GM21447 (cell line): ENCODE measurements at regions not wholly inside any gene's neighbourhood (a gene's known extent, or its start where the extent isn't known, plus 50 kb on each side); places are given as distances from the start of the nearest gene placed in this dataset.
"Not testable (repeated sequence)": the region's sequence is repeated elsewhere in the genome, so short reads cannot be mapped to it uniquely, and the experiment has no call there.

Experiments
- ATAC-seq: cut with Tn5 transposase; IDR thresholded peaks from one replicate; pipeline ENCODE4 v1.9.1; 2021; ENCODE audit not compliant: unreplicated experiment

DNA sequence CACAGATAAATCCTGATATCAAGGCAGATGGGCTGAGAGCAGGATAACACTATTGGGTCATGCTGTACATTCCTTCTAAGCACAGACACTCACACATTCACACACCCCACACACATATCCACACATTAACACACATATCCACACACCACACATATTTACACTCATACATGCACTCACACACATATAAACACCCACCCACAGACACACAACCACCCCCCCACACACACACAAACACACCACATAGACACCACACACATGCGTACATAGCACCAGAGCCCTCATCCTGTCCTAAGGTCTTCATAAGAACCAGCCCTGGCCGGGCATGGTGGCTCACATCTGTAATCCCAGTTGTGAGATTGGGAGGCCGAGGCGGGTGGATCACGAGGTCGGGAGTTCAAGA is 322.3 kb upstream of the ADCY2 start:
- no peak for ATAC-seq

DNA sequence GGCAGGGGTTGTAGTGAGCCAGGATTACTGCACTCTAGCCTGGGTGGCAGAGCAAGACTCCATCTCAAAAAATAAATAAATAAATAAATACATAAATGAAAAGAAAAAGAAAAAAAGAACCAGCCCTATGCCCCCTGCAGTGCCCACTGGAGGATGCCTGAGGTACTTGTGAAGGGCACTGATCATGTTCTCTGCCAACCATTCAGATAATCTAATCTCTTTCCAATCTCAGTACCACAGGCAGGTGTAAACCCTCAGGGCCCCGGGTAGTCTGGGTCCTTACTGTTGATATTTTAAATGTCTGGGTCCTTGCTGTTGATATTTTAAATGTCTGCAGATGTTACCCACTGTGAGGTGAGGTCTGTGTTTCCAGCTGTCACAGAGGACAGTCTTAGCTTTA is 321.8 kb upstream of the ADCY2 start:
- ATAC-seq: no peak

DNA sequence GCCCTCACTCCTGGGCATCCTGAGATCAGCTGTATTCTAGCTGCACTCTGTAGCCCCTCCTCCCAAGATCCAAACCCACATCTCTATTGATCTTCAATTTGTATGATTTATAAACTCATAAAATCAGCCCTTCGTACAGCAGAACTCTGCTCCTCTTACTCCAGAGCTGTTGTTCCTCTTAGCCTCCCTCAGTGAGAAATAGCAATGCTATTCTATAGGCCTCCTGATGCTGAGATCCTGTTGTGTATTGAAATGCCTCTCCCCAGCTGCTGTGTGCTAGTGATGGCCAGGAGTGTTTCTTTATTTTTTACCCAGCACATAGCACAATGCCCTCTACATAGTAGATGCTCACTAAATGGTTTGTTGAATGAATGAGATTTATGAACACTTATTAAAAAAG is 320.5 kb upstream of the ADCY2 start:
- ATAC-seq: no peak

DNA sequence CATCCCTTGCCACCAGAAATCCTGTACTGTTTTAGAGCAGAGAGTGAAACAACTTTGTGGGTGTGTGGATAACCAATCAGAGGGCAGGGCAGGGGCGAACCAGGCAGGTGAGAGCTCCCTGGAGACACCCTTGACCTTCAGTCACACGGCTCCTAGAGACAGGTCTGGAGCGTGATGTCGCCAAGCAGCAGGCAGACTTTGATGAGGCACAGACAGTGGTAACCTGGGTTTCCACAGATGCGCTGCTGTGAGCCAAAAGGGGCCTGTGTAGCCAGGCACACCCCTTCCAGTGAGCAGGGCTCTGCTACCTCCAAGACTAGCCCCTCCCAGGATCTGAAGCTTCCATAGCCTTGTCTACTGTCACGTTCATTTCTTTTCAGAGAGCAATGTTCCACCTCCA is 317.8 kb upstream of the ADCY2 start:
- ATAC-seq: no peak

DNA sequence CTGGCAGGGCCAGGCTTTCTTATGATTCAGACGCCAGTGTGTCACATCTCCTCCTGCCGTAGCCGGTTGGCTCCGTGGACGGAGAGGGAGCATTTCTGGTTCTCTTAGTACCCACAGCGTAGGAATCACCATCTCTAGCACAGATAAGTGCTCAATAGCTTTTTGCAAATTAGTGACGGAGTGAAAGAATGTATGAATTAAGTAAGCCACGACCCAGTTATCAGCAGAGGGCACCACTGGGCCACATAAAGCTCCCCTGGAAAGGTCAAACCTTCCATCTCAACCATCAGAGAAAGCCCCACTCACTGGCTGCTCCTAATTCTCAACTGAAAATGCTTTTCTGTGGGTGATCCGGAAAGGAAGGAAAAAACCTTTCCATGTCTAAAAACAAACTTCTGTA is 317.0 kb upstream of the ADCY2 start:
- ATAC-seq: no peak

DNA sequence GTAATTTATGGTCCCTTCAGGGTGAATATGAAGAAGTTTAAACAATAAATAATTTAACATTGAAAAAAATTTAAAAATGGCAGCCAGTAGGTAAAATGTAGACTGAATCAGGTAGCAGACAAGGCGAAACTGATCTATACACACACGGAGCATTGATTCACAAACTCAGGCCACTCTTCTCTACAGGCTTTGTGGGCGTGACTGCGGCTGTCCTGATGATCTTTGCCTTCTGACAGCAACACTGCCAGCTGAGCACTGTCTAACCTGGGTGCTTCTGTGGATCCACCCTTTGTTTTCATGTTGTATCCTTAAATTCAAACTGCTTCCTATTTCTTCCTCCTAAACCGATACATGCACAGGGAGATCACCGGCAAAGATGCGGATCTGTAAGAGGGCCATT is 315.4 kb upstream of the ADCY2 start:
- no peak for ATAC-seq

DNA sequence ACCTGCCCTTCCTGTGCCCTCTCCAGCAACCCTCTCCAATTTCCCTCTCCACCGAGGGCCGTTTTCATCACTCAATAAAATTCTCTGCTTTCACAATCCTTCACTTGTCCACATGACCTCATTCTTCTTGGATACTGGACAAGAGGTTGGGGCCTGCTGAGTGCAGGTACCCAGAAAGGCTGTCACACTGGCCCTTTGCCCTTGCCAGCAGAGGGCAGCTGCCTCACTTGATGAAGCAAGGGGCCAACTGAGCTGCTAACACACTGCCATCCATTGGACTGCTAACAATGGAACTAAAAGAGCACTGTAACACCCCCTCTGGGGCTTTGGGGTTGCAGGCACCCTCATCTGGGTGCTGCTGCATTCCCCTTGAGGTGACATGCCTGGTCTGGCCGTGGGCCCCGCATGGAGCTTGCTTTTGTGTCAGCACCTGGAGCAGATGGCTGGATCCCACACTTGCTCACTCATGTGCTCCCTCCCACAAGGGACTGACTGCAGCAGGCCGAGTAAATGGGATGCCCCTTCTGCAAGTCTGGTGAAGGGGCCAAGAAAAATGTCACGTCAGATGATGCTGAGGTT is 308.1 kb upstream of the ADCY2 start:
- no peak for ATAC-seq

DNA sequence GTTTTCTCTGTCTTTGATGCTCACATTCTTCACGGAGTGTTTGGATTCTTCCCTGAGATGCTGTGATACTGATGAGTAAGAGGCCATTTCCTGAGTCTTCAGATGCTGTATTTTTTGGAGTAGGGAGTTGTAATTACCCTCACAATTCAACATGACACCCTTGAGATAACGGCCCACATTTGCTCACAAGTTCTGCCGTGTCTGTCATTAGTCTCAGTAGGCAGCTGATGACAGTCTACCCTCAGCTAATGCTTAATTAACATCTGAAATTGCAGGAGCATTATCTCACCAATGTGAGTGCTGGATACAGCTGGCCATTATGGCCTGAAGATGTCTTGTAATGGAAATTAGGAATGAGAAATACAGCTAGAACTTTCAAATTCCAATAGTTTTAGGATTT is 307.1 kb upstream of the ADCY2 start:
- ATAC-seq: no peak

DNA sequence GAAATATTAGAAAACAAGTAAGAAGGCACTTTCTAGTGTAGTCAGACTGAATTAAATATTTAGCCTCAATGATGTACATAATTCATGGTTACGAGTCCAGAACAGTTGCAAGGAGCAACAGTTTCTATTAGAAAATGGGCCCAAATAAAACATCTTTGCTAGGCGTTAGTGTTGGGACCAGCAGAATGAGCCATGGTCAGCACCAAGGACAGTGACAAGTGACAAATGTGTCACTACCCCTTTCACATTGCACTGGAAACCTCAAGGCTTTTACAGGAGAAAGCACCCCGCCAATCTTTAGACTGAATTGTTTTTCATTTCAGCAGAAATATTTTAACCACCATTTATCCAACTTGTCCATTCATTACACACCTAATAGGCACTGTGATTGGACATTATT is 301.3 kb upstream of the ADCY2 start:
- ATAC-seq: no peak

DNA sequence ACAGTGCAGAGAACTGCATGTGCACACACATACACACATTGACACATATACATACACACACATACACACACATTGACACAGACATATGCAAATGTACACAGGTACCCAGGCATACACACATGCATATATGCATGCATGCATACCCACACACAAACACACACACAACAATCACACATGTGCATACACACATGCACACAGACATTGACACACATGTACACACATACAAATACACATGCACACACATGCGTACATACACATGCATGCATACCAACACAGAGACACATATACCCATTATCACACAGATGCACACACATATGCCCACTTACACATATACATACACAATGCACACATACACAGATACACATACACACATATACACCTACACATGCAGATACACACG is 299.6 kb upstream of the ADCY2 start:
- no peak for ATAC-seq

DNA sequence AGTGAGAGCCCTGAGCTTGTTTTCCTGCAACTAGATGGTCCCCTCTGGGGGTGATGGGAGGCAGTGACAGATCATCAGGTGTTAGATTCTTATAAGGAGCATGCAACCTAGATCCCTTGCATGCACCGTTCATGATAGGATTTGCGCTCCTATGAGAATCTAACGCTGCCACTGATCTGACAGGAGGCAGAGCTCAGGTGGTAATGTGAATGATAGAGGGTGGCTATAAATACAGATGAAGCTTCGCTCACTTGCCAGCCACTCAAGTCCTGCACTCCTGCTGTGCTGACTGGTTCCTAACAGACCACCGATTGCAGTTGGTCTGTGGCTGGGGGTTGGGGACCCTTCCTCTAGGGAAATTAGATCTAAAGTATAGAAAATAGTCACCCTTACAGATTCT is 290.6 kb upstream of the ADCY2 start:
- no peak for ATAC-seq

DNA sequence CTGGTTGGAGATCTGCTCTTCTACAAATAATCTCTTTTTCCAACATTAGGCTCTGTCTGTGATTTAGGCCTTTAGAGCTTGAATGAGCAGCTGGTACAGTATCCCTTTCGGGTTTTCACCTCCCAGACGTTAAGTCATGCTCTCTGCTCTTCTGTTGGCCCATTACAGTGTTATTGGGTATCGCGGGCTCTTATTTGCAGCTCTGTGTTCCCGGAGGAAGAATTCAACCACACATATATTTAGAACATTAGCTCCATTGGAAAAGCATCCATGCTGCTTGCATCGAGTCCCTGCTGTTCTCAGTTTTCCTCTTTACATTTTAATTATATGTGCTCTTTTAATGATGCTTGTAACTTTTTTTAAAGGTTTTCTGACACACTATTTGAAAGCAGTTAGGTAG is 278.0 kb upstream of the ADCY2 start:
- ATAC-seq: no peak

DNA sequence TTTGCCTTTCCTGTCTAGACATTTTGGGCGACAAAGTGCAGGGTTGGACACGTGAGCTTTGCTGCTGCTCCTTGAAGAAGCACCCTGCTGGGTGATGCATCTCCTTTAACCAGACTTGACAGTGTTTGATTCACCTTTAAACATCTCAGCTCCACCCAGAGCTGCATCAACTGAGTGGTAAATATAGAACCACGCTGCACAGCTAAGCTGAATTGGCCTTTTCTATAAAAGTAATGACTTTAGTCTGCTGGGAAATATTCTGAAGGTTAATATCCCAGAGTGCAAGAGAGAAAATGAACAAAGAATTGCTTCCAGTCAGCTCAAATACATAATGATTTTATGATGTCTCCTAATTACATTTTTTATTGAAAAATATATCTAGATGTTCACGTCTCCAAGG is 264.3 kb upstream of the ADCY2 start:
- ATAC-seq: no peak

DNA sequence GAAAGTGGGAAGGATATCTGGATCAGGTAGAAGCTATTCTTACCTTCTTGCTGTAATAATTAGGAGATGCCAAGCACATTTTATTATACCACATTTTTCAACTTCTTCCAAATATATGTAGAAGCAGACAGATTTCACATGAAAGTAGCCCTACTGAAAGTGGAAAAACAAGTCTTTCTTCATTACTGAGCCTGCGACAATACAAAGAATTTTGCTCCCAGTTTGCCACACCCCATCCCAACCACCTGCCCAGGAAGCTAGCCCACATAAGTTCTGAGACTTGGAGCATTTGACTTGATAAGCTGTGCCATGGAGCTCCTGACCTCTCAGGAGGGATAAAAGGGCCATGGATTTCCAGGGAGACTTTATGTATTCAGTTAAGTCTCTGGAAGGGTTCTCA is 249.1 kb upstream of the ADCY2 start:
- no peak for ATAC-seq

DNA sequence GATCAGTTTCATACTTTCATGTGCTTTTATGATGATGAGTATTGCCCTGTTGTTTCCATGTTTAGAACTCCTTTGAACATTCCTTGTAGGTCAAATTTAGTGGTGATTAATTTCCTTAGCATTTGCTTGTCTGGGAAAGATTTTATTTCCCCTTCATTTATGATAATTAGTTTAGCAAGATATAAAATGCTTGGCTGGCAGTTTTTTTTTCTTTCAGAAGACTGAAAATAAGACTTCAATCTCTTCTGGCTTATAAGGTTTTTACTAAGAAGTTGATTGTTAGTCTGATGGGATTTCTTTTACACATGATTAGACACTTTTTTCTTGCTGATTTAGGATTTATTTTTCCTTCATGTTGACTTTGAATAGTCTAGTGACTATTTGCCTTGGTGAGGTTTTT is 238.9 kb upstream of the ADCY2 start:
- no peak for ATAC-seq

DNA sequence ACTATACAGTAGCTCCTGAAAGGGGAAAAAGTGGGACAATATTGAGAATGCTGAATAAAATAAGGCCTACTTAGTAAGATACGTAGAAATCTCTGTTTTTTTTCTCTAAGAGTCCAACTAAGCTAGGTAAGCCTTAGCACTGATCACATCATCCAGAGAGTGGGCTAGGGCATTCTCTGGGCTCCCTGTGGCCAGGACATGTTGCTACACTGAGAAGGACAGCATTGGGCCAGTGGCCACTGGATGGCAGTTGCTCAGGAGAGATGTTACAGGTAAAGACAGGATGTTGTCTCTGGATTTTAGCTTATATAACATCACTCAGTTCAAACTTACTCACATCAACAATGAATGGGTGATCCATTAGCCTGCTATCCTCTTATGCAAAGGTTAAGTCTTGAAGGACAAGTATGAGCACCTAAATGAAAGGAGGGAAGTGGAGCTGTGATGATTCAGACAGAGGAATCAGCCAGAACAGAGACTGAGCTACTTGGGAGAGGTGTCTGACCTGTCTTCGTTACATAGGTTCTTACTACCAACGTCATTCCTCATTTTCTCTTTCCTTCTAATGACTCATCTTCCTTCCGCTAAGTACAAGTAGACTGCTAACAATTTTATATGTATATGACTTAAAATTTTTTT is 226.6 kb upstream of the ADCY2 start:
- no peak for ATAC-seq

DNA sequence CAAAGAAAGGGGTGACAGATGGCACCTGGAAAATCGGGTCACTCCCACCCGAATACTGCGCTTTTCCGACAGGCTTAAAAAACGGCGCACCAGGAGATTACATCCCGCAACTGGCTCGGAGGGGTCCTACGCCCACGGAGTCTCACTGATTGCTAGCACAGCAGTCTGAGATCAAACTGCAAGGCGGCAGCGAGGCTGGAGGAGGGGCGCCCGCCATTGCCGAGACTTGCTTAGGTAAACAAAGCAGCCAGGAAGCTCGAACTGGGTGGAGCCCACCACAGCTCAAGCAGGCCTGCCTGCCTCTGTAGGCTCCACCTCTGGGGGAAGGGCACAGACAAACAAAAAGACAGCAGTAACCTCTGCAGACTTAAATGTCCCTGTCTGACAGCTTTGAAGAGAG is 225.2 kb upstream of the ADCY2 start:
- ATAC-seq: not testable (repeated sequence)

DNA sequence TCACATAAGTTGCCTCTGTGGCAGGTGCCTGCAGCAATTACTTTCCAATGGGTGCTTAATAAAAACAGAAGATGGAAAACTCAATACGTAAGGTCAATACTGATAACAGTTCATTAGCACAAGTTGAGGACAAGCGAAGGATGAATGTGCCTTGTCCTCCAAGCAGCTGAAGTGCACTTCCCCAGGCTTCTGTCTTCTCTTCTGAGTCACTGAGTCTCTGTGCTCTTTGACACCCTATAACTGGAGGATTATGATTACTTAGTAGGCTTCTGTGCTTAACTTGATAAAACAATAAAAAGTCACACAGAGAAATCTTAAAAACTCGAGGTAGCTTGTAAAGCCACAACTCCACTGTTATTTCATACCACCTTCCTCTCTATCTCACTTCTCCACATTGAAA is 216.6 kb upstream of the ADCY2 start:
- no peak for ATAC-seq

DNA sequence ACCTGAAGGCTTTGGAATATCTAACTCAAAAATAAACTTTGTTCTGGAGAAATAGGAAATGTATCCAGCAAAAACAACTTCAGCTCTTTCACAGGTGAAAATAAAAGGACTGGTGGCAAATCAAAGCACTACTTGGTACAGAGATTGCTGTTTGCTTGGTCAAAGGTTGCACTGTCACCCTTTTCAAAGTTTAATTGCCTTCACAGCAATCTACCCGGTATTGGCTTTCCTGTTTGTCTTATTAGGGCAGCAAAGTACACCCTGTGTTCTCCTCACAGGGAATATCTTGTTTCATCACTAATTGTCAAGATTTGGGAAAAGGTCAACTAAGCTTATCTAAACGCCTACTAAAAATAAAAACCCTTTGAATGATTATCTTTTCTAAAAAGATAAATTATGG is 214.1 kb upstream of the ADCY2 start:
- ATAC-seq: no peak

DNA sequence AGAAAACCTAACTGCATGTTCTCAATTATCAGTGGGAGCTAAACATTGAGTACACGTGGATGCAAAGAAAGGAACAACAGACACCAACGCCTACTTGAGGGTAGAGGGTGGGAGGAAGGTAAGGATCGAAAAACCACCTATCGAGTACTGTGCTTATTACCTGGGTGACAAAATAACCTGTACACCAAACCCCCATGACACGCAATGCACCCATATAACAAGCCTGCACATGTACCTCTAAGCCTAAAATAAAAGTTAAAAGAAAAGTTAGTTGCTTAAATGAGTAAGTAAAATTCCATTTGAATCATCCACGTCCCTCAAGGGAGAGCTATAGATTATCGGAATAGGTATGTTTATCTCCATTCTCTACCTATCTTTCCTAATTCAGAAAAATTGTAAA is 210.2 kb upstream of the ADCY2 start:
- ATAC-seq: no peak

DNA sequence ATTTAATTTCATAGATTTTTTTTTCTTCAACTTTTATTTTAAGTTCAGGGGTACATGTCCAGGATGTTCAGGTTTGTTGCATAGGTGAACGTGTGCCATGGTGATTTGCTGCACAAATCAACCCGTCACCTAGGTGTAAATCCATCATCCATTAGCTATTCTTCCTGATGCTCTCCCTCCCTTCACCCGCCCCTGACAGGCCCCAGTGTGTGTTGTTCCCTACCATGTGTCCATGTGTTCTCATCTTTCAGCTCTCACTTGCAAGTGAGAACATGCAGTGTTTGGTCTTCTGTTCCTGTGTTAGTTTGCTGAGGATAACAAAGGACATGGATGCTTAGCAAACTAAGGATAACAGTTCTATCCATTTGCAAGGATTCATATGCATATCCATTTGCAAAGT is 209.1 kb upstream of the ADCY2 start:
- ATAC-seq: no peak

DNA sequence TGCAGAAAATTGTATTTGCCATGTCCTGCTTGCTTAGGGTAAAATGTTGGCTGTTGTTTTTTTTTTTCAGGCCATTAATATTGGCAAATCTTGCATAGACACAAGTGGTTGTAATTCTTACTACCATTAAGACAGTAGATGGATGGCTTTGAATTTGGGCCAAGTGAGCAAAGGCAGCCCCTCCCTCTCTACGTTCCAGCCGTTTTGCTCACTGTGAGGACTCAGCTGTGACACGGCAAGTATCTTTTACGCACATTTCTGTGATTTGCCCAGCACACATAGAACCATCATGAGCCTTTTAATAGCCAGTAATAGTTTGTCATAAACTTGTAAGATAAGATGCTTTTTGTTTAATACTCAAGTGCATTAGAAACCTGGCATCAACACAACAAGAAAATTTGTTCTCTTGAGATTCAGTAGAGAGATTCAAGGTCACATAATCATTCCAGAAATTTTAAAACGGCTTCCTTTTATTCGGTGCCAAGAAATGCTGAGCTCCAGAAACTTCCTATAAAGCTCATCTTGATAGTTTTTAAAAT is 205.2 kb upstream of the ADCY2 start:
- ATAC-seq: no peak

DNA sequence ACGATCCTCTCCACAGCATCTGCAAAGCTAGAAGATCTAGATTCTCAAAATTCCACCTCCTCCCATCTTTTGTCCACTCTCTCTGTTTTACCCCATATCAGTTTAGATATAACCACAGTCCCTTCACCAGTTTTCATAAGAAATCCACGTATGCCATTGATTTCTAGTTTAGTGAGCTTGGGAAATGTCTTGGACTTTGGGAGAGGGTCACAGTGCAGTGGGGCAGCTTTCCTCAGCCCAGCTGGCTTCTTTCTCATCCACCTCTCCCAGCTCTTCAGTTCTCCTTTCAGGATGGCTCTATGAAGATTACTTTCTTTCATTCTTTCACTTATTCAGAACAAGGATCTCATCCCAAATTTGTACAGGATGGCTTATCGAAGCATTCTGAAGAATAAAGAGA is 203.9 kb upstream of the ADCY2 start:
- no peak for ATAC-seq
